SJSA1 (cell line): ENCODE measurements at regions not wholly inside any gene's neighbourhood (a gene's known extent, or its start where the extent isn't known, plus 50 kb on each side); places are given as distances from the start of the nearest gene placed in this dataset.
"Not testable (repeated sequence)": the region's sequence is repeated elsewhere in the genome, so short reads cannot be mapped to it uniquely, and the experiment has no call there.

Source experiments
- DNase-seq, 2 experiments: peaks; one replicate each; pipeline ENCODE4 v3.0.0-alpha.2; 2015 to 2020; ENCODE audit warnings: low spot score in 2 of 2, low read depth in 1 of 2
- H3K27ac ChIP-seq: fragments of 250-450 bp; sonication (Bioruptor Pico); 2 replicates; pipeline ENCODE4 v1.5.1; 2020; ENCODE audit warnings: mild to moderate bottlenecking, moderate library complexity
- H3K27me3 ChIP-seq: fragments of 250-450 bp; sonication (Bioruptor Pico); replicated peaks from 2 replicates; pipeline ENCODE4 v1.5.1; 2020; ENCODE audit warnings: mild to moderate bottlenecking, moderate library complexity
- H3K36me3 ChIP-seq: fragments of 250-450 bp; sonication (Bioruptor Pico); 2 replicates; pipeline ENCODE4 v1.5.1; 2020; ENCODE audit warnings: mild to moderate bottlenecking
- H3K4me1 ChIP-seq: fragments of 250-450 bp; sonication (Bioruptor Pico); replicated peaks from 2 replicates; pipeline ENCODE4 v1.6.1; 2021; ENCODE audit warnings: mild to moderate bottlenecking
- H3K4me3 ChIP-seq: fragments of 250-450 bp; sonication (Bioruptor Pico); 2 replicates; pipeline ENCODE4 v1.5.1; 2020; ENCODE audit warnings: mild to moderate bottlenecking
- H3K9me3 ChIP-seq: fragments of 250-450 bp; sonication (Bioruptor Pico); replicated peaks from 2 replicates; pipeline ENCODE4 v1.5.1; 2020; ENCODE audit warnings: mild to moderate bottlenecking

- no peaks in the 10 kb centered on the region for H3K4me1 ChIP-seq
- H3K27ac ChIP-seq, result no peak overlapping the region
- no peak for DNase-seq
- no peaks in the 10 kb centered on the region for H3K9me3 ChIP-seq
- H3K4me3 ChIP-seq, result no peak overlapping the region
- H3K27me3 ChIP-seq, result no peaks in the 10 kb centered on the region
- no peaks in the 10 kb centered on the region for H3K36me3 ChIP-seq
Observed at GRCh38 chr5:144598451-144599068, 427.9 kb downstream of the KCTD16 start.

GRCh38 chr5:144596517-144596916 lies 425.8 kb downstream of the KCTD16 start:
- no peaks in the 10 kb centered on the region for H3K4me1 ChIP-seq
- H3K36me3 ChIP-seq, result no peaks in the 10 kb centered on the region
- no peak for DNase-seq
- no peak overlapping the region for H3K27ac ChIP-seq
- H3K9me3 ChIP-seq, result no peaks in the 10 kb centered on the region
- H3K4me3 ChIP-seq, result no peak overlapping the region
- no peaks in the 10 kb centered on the region for H3K27me3 ChIP-seq

GRCh38 chr5:144594919-144595318 lies 424.2 kb downstream of the KCTD16 start:
- Histone ChIP-seq H3K4me3 (no peak overlapping the region), H3K4me1 (no peaks in the 10 kb centered on the region), H3K9me3 (no peaks in the 10 kb centered on the region), H3K27me3 (no peaks in the 10 kb centered on the region), H3K27ac (no peak overlapping the region), H3K36me3 (no peaks in the 10 kb centered on the region)
- no peak for DNase-seq

GRCh38 chr5:144594234-144594633 lies 423.6 kb downstream of the KCTD16 start:
- not testable (repeated sequence) for H3K36me3 ChIP-seq, H3K9me3 ChIP-seq, DNase-seq, H3K27ac ChIP-seq, H3K4me1 ChIP-seq, H3K4me3 ChIP-seq, H3K27me3 ChIP-seq

- H3K4me3 ChIP-seq, result no peak overlapping the region
- H3K9me3 ChIP-seq, result no peaks in the 10 kb centered on the region
- no peak for DNase-seq
- no peak overlapping the region for H3K27ac ChIP-seq
- H3K4me1 ChIP-seq, result no peaks in the 10 kb centered on the region
- H3K36me3 ChIP-seq, result no peaks in the 10 kb centered on the region
- no peaks in the 10 kb centered on the region for H3K27me3 ChIP-seq
Observed at GRCh38 chr5:144585681-144586080, 415.0 kb downstream of the KCTD16 start.

GRCh38 chr5:144583541-144584449 lies 413.1 kb downstream of the KCTD16 start:
- no peak overlapping the region for H3K4me3 ChIP-seq
- no peak overlapping the region for H3K27ac ChIP-seq
- H3K4me1 ChIP-seq, result no peaks in the 10 kb centered on the region
- H3K9me3 ChIP-seq, result no peaks in the 10 kb centered on the region
- H3K27me3 ChIP-seq, result no peaks in the 10 kb centered on the region
- DNase-seq, result no peak
- H3K36me3 ChIP-seq, result no peaks in the 10 kb centered on the region

- Histone ChIP-seq H3K27ac (no peak overlapping the region), H3K36me3 (no peaks in the 10 kb centered on the region), H3K9me3 (no peaks in the 10 kb centered on the region), H3K4me1 (no peaks in the 10 kb centered on the region), H3K27me3 (no peaks in the 10 kb centered on the region), H3K4me3 (no peak overlapping the region)
- DNase-seq, result no peak
Observed at GRCh38 chr5:144582066-144582465, 411.4 kb downstream of the KCTD16 start.

- H3K27me3 ChIP-seq, result no peaks in the 10 kb centered on the region
- no peak overlapping the region for H3K27ac ChIP-seq
- no peaks in the 10 kb centered on the region for H3K36me3 ChIP-seq
- no peaks in the 10 kb centered on the region for H3K4me1 ChIP-seq
- no peak overlapping the region for H3K4me3 ChIP-seq
- DNase-seq, result no peak
- H3K9me3 ChIP-seq, result no peaks in the 10 kb centered on the region
Observed at GRCh38 chr5:144581044-144581443, 410.4 kb downstream of the KCTD16 start.

GRCh38 chr5:144577676-144578075 lies 407.0 kb downstream of the KCTD16 start:
- DNase-seq, result no peak
- no peaks in the 10 kb centered on the region for H3K27me3 ChIP-seq
- H3K9me3 ChIP-seq, result no peaks in the 10 kb centered on the region
- H3K27ac ChIP-seq, result no peak overlapping the region
- H3K4me1 ChIP-seq, result no peaks in the 10 kb centered on the region
- no peaks in the 10 kb centered on the region for H3K36me3 ChIP-seq
- no peak overlapping the region for H3K4me3 ChIP-seq

- H3K9me3 ChIP-seq, result no peaks in the 10 kb centered on the region
- H3K4me3 ChIP-seq, result no peak overlapping the region
- H3K27ac ChIP-seq, result no peak overlapping the region
- no peak for DNase-seq
- no peaks in the 10 kb centered on the region for H3K36me3 ChIP-seq
- no peaks in the 10 kb centered on the region for H3K4me1 ChIP-seq
- no peaks in the 10 kb centered on the region for H3K27me3 ChIP-seq
Observed at GRCh38 chr5:144575736-144576135, 405.1 kb downstream of the KCTD16 start.

GRCh38 chr5:144567421-144567780 lies 396.7 kb downstream of the KCTD16 start:
- Histone ChIP-seq H3K36me3 (no peaks in the 10 kb centered on the region), H3K27me3 (no peaks in the 10 kb centered on the region), H3K27ac (peak overlapping the region; percentile 80; the same call in 1 of the 2 replicates), H3K4me3 (no peak overlapping the region), H3K9me3 (no peaks in the 10 kb centered on the region; the same call in 1 of the 2 replicates), H3K4me1 (peaks cover 13% of the 10 kb centered on the region)
- DNase-seq, result no peak

GRCh38 chr5:144566747-144567420 lies 396.2 kb downstream of the KCTD16 start:
- Histone ChIP-seq H3K27ac (peak overlapping the region; percentile 80), H3K36me3 (no peaks in the 10 kb centered on the region)
- DNase-seq, result peak in 1 of 2 experiments; percentile 64

GRCh38 chr5:144549580-144549979 lies 378.9 kb downstream of the KCTD16 start:
- Histone ChIP-seq H3K27ac (no peak overlapping the region), H3K4me3 (no peak overlapping the region), H3K27me3 (no peaks in the 10 kb centered on the region), H3K4me1 (no peaks in the 10 kb centered on the region), H3K36me3 (no peaks in the 10 kb centered on the region), H3K9me3 (no peaks in the 10 kb centered on the region)
- no peak for DNase-seq

More at GRCh38 chr5:144566747-144567420, 396.2 kb downstream of the KCTD16 start:
- Histone ChIP-seq H3K27me3 (no peaks in the 10 kb centered on the region), H3K9me3 (no peaks in the 10 kb centered on the region; the same call in 1 of the 2 replicates), H3K4me3 (no peak overlapping the region), H3K4me1 (peaks cover 13% of the 10 kb centered on the region)

GRCh38 chr5:144548936-144549335 lies 378.3 kb downstream of the KCTD16 start:
- no peak for DNase-seq
- Histone ChIP-seq H3K9me3 (no peaks in the 10 kb centered on the region), H3K27me3 (no peaks in the 10 kb centered on the region), H3K4me3 (no peak overlapping the region), H3K27ac (no peak overlapping the region), H3K4me1 (no peaks in the 10 kb centered on the region), H3K36me3 (no peaks in the 10 kb centered on the region)
